ENCODE measurements at regions not wholly inside any gene's neighbourhood (a gene's known extent, or its start where the extent isn't known, plus 50 kb on each side); places are given as distances from the start of the nearest gene placed in this dataset.

GRCh38 chr2:105494683-105495425 is 96.0 kb upstream of the FHL2 start (continued):
- TF ChIP-seq NFYB (CRISPR knock-in tag; conservative IDR thresholded peaks at IDR 0.05; ENCODE audit: low read depth): no peak
- no peak for TF ChIP-seq SOX15 (CRISPR knock-in tag; IDR thresholded peaks at IDR 0.05)
- TF ChIP-seq ZNF281 (CRISPR knock-in tag; IDR thresholded peaks at IDR 0.05): no peak
- no peak for TF ChIP-seq KAT7 (CRISPR knock-in tag; IDR thresholded peaks at IDR 0.05; ENCODE audit: borderline replicate concordance)
- no peak for TF ChIP-seq ZNF416 (CRISPR knock-in tag; IDR thresholded peaks at IDR 0.05)
- TF ChIP-seq OVOL2 (CRISPR knock-in tag; IDR thresholded peaks at IDR 0.05; ENCODE audit: borderline replicate concordance): no peak
- no peak for TF ChIP-seq ETV6 (CRISPR knock-in tag; IDR thresholded peaks at IDR 0.05)
- TF ChIP-seq ZSCAN18 (CRISPR knock-in tag; IDR thresholded peaks at IDR 0.05): no peak
- no peak for TF ChIP-seq ZMAT4 (CRISPR knock-in tag; IDR thresholded peaks at IDR 0.05)
- no peak for TF ChIP-seq ZNF532 (CRISPR knock-in tag; IDR thresholded peaks at IDR 0.05; ENCODE audit: borderline replicate concordance)

GRCh38 chr2:105490956-105491355 is 92.1 kb upstream of the FHL2 start:
- no peaks in the 10 kb centered on the region for H3K4me1 Mint-ChIP-seq
- POLR2A ChIA-PET: no interaction called here
- TF ChIP-seq MYBL2 (CRISPR knock-in tag; IDR thresholded peaks at IDR 0.05) (no peak), IRF1 (CRISPR knock-in tag; IDR thresholded peaks at IDR 0.05) (no peak)
- H3K9me3 Mint-ChIP-seq: peaks cover 24% of the 10 kb centered on the region
- no peaks in the 10 kb centered on the region; the same call in 1 of the 2 replicates for H3K36me3 Mint-ChIP-seq
- no peaks in the 10 kb centered on the region; the same call in 1 of the 2 replicates for H3K27me3 Mint-ChIP-seq (ENCODE audit: low read depth)
- no peak overlapping the region for H3K4me3 Mint-ChIP-seq
- no peak for DNase-seq (ENCODE audit: low spot score)
- CTCF ChIA-PET: no interaction called here
- no peak for ATAC-seq
- no peak overlapping the region for H3K27ac Mint-ChIP-seq

- H3K27me3 Mint-ChIP-seq (ENCODE audit: low read depth): no peaks in the 10 kb centered on the region; the same call in 1 of the 2 replicates
- ChIA-PET CTCF (no interaction called here), POLR2A (no interaction called here)
- DNase-seq (ENCODE audit: low spot score): no peak
- no peak overlapping the region for H3K27ac Mint-ChIP-seq
- no peak overlapping the region for H3K4me3 Mint-ChIP-seq
- no peaks in the 10 kb centered on the region; the same call in 1 of the 2 replicates for H3K36me3 Mint-ChIP-seq
- TF ChIP-seq EMX1 (CRISPR knock-in tag; IDR thresholded peaks at IDR 0.05) (no peak), GRHL2 (CRISPR knock-in tag; IDR thresholded peaks at IDR 0.05; ENCODE audit: insufficient replicate concordance, severe bottlenecking) (no peak), ZNF138 (CRISPR knock-in tag; conservative IDR thresholded peaks at IDR 0.05) (no peak), ZNF416 (CRISPR knock-in tag; IDR thresholded peaks at IDR 0.05) (no peak), ELF4 (CRISPR knock-in tag; IDR thresholded peaks at IDR 0.05; ENCODE audit: low read depth) (no peak), ATF3 (CRISPR knock-in tag; conservative IDR thresholded peaks at IDR 0.05) (no peak), ZNF317 (CRISPR knock-in tag; IDR thresholded peaks at IDR 0.05; ENCODE audit: borderline replicate concordance, low read depth) (no peak), JUN (CRISPR knock-in tag; IDR thresholded peaks at IDR 0.05) (no peak), FOXP4 (CRISPR knock-in tag; IDR thresholded peaks at IDR 0.05) (no peak), IRF2 (CRISPR knock-in tag; IDR thresholded peaks at IDR 0.05; ENCODE audit: borderline replicate concordance, low read depth) (no peak), ZBTB21 (CRISPR knock-in tag; IDR thresholded peaks at IDR 0.05; ENCODE audit: borderline replicate concordance) (no peak)
- peaks cover 24% of the 10 kb centered on the region for H3K9me3 Mint-ChIP-seq
- H3K4me1 Mint-ChIP-seq: no peaks in the 10 kb centered on the region
- no peak for ATAC-seq
Measured at GRCh38 chr2:105490204-105490603, 91.4 kb upstream of the FHL2 start.

Data from WTC11 (cell line).